NCI-H748 treated with DMSO at 0.1 percent for 48 hours (cell line): ENCODE measurements at regions not wholly inside any gene's neighbourhood (a gene's known extent, or its start where the extent isn't known, plus 50 kb on each side); places are given as distances from the start of the nearest gene placed in this dataset.
A peak's percentile ranks its signal among the peaks of the same experiment; 100 is the strongest.

Source experiments
- DNase-seq: peaks from one replicate; lab custom pipeline; 2025; lab: John Stamatoyannopoulos, UW

- DNase-seq: no peak
Measured at GRCh38 chr16:65219786-65220185, 97.9 kb upstream of the CDH11 start.

GRCh38 chr16:65218348-65218747 is 96.5 kb upstream of the CDH11 start:
- no peak for DNase-seq

GRCh38 chr16:65213866-65214595 is 92.2 kb upstream of the CDH11 start:
- no peak for DNase-seq

- DNase-seq: no peak
Measured at GRCh38 chr16:65212791-65213190, 90.9 kb upstream of the CDH11 start.

GRCh38 chr16:65212240-65212639 is 90.4 kb upstream of the CDH11 start:
- no peak for DNase-seq

GRCh38 chr16:65202461-65202860 is 80.6 kb upstream of the CDH11 start:
- DNase-seq: no peak

- no peak for DNase-seq
Measured at GRCh38 chr16:65201511-65201910, 79.6 kb upstream of the CDH11 start.

GRCh38 chr16:65200857-65201256 is 79.0 kb upstream of the CDH11 start:
- no peak for DNase-seq

GRCh38 chr16:65200156-65200773 is 78.4 kb upstream of the CDH11 start:
- DNase-seq: no peak

- DNase-seq: peak; percentile 74
Measured at GRCh38 chr16:65196420-65197075, 74.7 kb upstream of the CDH11 start.

GRCh38 chr16:65195998-65196397 is 74.1 kb upstream of the CDH11 start:
- DNase-seq: peak; percentile 74

GRCh38 chr16:65185241-65185778 is 63.4 kb upstream of the CDH11 start:
- DNase-seq: no peak

- DNase-seq: no peak
Measured at GRCh38 chr16:65181071-65181561, 59.3 kb upstream of the CDH11 start.

GRCh38 chr16:65178151-65178550 is 56.3 kb upstream of the CDH11 start:
- DNase-seq: no peak

- DNase-seq: no peak
Measured at GRCh38 chr16:65176603-65177002, 54.7 kb upstream of the CDH11 start.

- no peak for DNase-seq
Measured at GRCh38 chr16:65172356-65172755, 50.5 kb upstream of the CDH11 start.
